Caco-2 (cell line): ENCODE measurements at regions not wholly inside any gene's neighbourhood (a gene's known extent, or its start where the extent isn't known, plus 50 kb on each side); places are given as distances from the start of the nearest gene placed in this dataset.

Experiments
- BruUV-seq: library from RNA; stranded (reverse); fragments of 400-500 nt; replicated peaks from 2 replicates; lab custom pipeline; 2021; lab: Mats Ljungman, UMichigan
- CTCF ChIA-PET: fragments of 300-600 bp; sonication (Branson Sonifier 250); formaldehyde crosslinking; loops from one replicate; lab custom pipeline; 2022; ENCODE audit warnings: antibody characterized with exemption; lab: Charles Lee
- POLR2A ChIA-PET: fragments of 300-600 bp; sonication (Branson Sonifier 250); formaldehyde crosslinking; loops from one replicate; lab custom pipeline; 2022; ENCODE audit warnings: antibody characterized with exemption; lab: Charles Lee
- DNase-seq, 2 experiments: peaks; one replicate each; pipeline versions ENCODE4 v3.0.0 to v3.0.0-alpha.2; 2020 to 2022
- H3K27me3 ChIP-seq: replicated peaks from 2 replicates; pipeline ENCODE4 v1.6.0; 2011; ENCODE audit warnings: low read length; ENCODE audit not compliant: control insufficient read depth, insufficient read depth
- H3K36me3 ChIP-seq: 2 replicates; pipeline ENCODE4 v1.5.1; 2011; ENCODE audit warnings: low read length; ENCODE audit not compliant: control insufficient read depth, insufficient read depth
- H3K4me1 ChIP-seq: fragments of 250-450 bp; sonication (Bioruptor Pico); 2 replicates; pipeline ENCODE4 v1.5.1; 2020; ENCODE audit warnings: mild to moderate bottlenecking
- H3K4me3 ChIP-seq: 2 replicates; pipeline ENCODE4 v1.5.1; 2011; ENCODE audit warnings: low read depth, mild to moderate bottlenecking, control low read depth, low read length
- H3K9me3 ChIP-seq: fragments of 250-450 bp; sonication (Bioruptor Pico); 2 replicates; pipeline ENCODE4 v1.5.1; 2020; ENCODE audit warnings: mild to moderate bottlenecking, moderate library complexity
- H3K27ac Mint-ChIP-seq: one replicate; pipeline ENCODE4 v1.8.0; 2022; ENCODE audit warnings: mixed read lengths; ENCODE audit not compliant: unreplicated experiment
- H3K27me3 Mint-ChIP-seq: one replicate; pipeline ENCODE4 v1.8.0; 2022; ENCODE audit warnings: mixed read lengths; ENCODE audit not compliant: insufficient read depth, unreplicated experiment
- H3K36me3 Mint-ChIP-seq: one replicate; pipeline ENCODE4 v1.8.0; 2022; ENCODE audit warnings: mild to moderate bottlenecking, mixed read lengths; ENCODE audit not compliant: insufficient read depth, unreplicated experiment
- H3K4me1 Mint-ChIP-seq: one replicate; pipeline ENCODE4 v1.8.0; 2022; ENCODE audit warnings: low read depth, mixed read lengths; ENCODE audit not compliant: unreplicated experiment
- H3K4me3 Mint-ChIP-seq: one replicate; pipeline ENCODE4 v1.8.0; 2022; ENCODE audit warnings: mild to moderate bottlenecking, moderate library complexity, mixed read lengths; ENCODE audit not compliant: unreplicated experiment
- H3K9me3 Mint-ChIP-seq: one replicate; pipeline ENCODE4 v1.8.0; 2022; ENCODE audit warnings: mixed read lengths; ENCODE audit not compliant: unreplicated experiment
- CTCF ChIP-seq, 2 experiments: fragments of 200-600 bp in 1 of 2; IDR thresholded peaks; 1 replicate in 1 of 2; 2 replicates in 1 of 2; pipeline versions ENCODE4 v1.5.1 to v1.8.0; 2011 to 2022; ENCODE audit warnings: antibody characterized with exemption in 1 of 2, control low read depth in 1 of 2, inconsistent platforms in 1 of 2, low read depth in 1 of 2, low read length in 1 of 2, mild to moderate bottlenecking in 1 of 2, moderate library complexity in 1 of 2; ENCODE audit not compliant: insufficient read depth in 1 of 2, severe bottlenecking in 1 of 2, unreplicated experiment in 1 of 2
- intact Hi-C: fragments of 100-400 bp; cut with micrococcal nuclease; formaldehyde crosslinking; loops from one replicate; pipeline ENCODE4 v1.10.0; 2022; ENCODE audit not compliant: unreplicated experiment

GRCh38 chr16:5861241-5861640 lies 763.6 kb upstream of the EEF2KMT start:
- Histone ChIP-seq H3K4me1 (no peaks in the 10 kb centered on the region), H3K4me3 (no peak overlapping the region), H3K36me3 (no peaks in the 10 kb centered on the region), H3K9me3 (no peaks in the 10 kb centered on the region), H3K27me3 (no peaks in the 10 kb centered on the region; the same call in 1 of the 2 replicates)
- H3K27me3 Mint-ChIP-seq = peaks cover 11% of the 10 kb centered on the region
- no peak for DNase-seq
- H3K4me1 Mint-ChIP-seq = no peaks in the 10 kb centered on the region
- TF ChIP-seq CTCF (IDR thresholded peaks at IDR 0.05; ENCODE audit: insufficient read depth in 1 of 2, low read depth in 1 of 2, low read length in 1 of 2, severe bottlenecking in 1 of 2, unreplicated experiment in 1 of 2) = no peak
- no peaks in the 10 kb centered on the region for H3K9me3 Mint-ChIP-seq
- ChIA-PET CTCF (no interaction called here), POLR2A (no interaction called here)
- H3K4me3 Mint-ChIP-seq = no peak overlapping the region
- intact Hi-C loops = no loop called here
- H3K27ac Mint-ChIP-seq = no peak overlapping the region
- BruUV-seq = no TSS peak
- no peaks in the 10 kb centered on the region for H3K36me3 Mint-ChIP-seq

- peaks cover 6% of the 10 kb centered on the region for H3K27me3 Mint-ChIP-seq
- no peaks in the 10 kb centered on the region for H3K9me3 ChIP-seq
- no peak overlapping the region for H3K4me3 Mint-ChIP-seq
- no peak overlapping the region for H3K4me3 ChIP-seq
- no peaks in the 10 kb centered on the region for H3K9me3 Mint-ChIP-seq
- H3K36me3 Mint-ChIP-seq = no peaks in the 10 kb centered on the region
- H3K4me1 ChIP-seq = no peaks in the 10 kb centered on the region
- H3K4me1 Mint-ChIP-seq = no peaks in the 10 kb centered on the region
- BruUV-seq = no TSS peak
- no peaks in the 10 kb centered on the region; the same call in 1 of the 2 replicates for H3K27me3 ChIP-seq
- POLR2A ChIA-PET = no interaction called here
- H3K36me3 ChIP-seq = no peaks in the 10 kb centered on the region
- CTCF ChIA-PET = no interaction called here
- intact Hi-C loops = no loop called here
- no peak for DNase-seq
- H3K27ac Mint-ChIP-seq = no peak overlapping the region
- no peak for TF ChIP-seq CTCF (IDR thresholded peaks at IDR 0.05; ENCODE audit: insufficient read depth in 1 of 2, low read depth in 1 of 2, low read length in 1 of 2, severe bottlenecking in 1 of 2, unreplicated experiment in 1 of 2)
These were observed 760.6 kb upstream of the EEF2KMT start for GRCh38 chr16:5858180-5858579.

GRCh38 chr16:5854027-5854426 lies 756.4 kb upstream of the EEF2KMT start:
- ChIA-PET CTCF (no interaction called here), POLR2A (no interaction called here)
- BruUV-seq = no TSS peak

More at GRCh38 chr16:5854027-5854426, 756.4 kb upstream of the EEF2KMT start:
- Mint-ChIP-seq H3K36me3 (no peaks in the 10 kb centered on the region), H3K27me3 (peaks cover 16% of the 10 kb centered on the region), H3K27ac (no peak overlapping the region), H3K4me3 (no peak overlapping the region), H3K4me1 (no peaks in the 10 kb centered on the region), H3K9me3 (no peaks in the 10 kb centered on the region)
- H3K27me3 ChIP-seq = no peaks in the 10 kb centered on the region
- no peaks in the 10 kb centered on the region for H3K36me3 ChIP-seq
- H3K4me3 ChIP-seq = no peak overlapping the region
- intact Hi-C loops = no loop called here
- no peaks in the 10 kb centered on the region for H3K9me3 ChIP-seq
- DNase-seq = no peak
- no peak for TF ChIP-seq CTCF (IDR thresholded peaks at IDR 0.05; ENCODE audit: insufficient read depth in 1 of 2, low read depth in 1 of 2, low read length in 1 of 2, severe bottlenecking in 1 of 2, unreplicated experiment in 1 of 2)
- no peaks in the 10 kb centered on the region for H3K4me1 ChIP-seq
